MM.1S (cell line): ENCODE measurements at regions not wholly inside any gene's neighbourhood (a gene's known extent, or its start where the extent isn't known, plus 50 kb on each side); places are given as distances from the start of the nearest gene placed in this dataset.

Experiments
- EZH2phosphoT487 ChIP-seq: fragments of 300-600 bp; sonication (generic); IDR thresholded peaks from 2 replicates; pipeline ENCODE4 v1.6.1; 2018; ENCODE audit warnings: antibody characterized with exemption, low read length
- TF ChIP-seq, protein P1 (sequence below): fragments of 300-600 bp; sonication (generic); IDR thresholded peaks from 2 replicates; pipeline ENCODE4 v1.5.1; 2016; ENCODE audit warnings: antibody characterized with exemption, low read length, mixed read lengths

DNA sequence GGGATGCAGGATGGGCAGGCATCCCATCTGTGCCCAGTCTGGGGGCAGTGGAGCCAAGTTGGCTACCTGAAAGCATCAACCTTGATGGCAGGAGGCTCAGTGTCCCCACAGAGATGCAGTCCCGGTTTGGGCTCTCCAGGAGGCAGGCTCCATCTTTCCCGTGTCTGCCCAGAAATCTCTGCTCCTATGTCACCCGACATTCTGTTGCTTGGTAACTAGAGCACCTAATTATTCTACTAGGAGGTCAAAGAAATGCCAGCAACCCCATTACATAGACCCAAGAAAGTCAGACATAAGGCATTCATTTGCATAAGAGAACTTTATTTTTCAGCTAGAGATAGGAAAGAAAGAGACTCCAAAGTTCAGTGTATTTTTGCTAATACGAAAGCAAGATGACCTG is 100.3 kb upstream of the BACE2 start:
- TF ChIP-seq, protein P1, sequence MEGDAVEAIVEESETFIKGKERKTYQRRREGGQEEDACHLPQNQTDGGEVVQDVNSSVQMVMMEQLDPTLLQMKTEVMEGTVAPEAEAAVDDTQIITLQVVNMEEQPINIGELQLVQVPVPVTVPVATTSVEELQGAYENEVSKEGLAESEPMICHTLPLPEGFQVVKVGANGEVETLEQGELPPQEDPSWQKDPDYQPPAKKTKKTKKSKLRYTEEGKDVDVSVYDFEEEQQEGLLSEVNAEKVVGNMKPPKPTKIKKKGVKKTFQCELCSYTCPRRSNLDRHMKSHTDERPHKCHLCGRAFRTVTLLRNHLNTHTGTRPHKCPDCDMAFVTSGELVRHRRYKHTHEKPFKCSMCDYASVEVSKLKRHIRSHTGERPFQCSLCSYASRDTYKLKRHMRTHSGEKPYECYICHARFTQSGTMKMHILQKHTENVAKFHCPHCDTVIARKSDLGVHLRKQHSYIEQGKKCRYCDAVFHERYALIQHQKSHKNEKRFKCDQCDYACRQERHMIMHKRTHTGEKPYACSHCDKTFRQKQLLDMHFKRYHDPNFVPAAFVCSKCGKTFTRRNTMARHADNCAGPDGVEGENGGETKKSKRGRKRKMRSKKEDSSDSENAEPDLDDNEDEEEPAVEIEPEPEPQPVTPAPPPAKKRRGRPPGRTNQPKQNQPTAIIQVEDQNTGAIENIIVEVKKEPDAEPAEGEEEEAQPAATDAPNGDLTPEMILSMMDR, result no peak
- no peak for TF ChIP-seq EZH2phosphoT487
